ENCODE measurements at regions not wholly inside any gene's neighbourhood (a gene's known extent, or its start where the extent isn't known, plus 50 kb on each side); places are given as distances from the start of the nearest gene placed in this dataset.

- DNase-seq (ENCODE audit: low read depth), result no peak
- H3K4me3 ChIP-seq (ENCODE audit: low read depth, low read length), result no peak overlapping the region
- no peak for TF ChIP-seq CTCF (IDR thresholded peaks at IDR 0.05; ENCODE audit: low read depth, low read length, missing control alignments)
These were observed 1332.1 kb upstream of the CELF2 start for GRCh38 chr10:9685596-9685995.

- no peak for DNase-seq (ENCODE audit: low read depth)
- no peak overlapping the region for H3K4me3 ChIP-seq (ENCODE audit: low read depth, low read length)
These were observed 1329.0 kb upstream of the CELF2 start for GRCh38 chr10:9688711-9689110.

GRCh38 chr10:9707216-9707615 lies 1310.5 kb upstream of the CELF2 start:
- no peak overlapping the region for H3K4me3 ChIP-seq (ENCODE audit: low read depth, low read length)
- no peak for TF ChIP-seq CTCF (IDR thresholded peaks at IDR 0.05; ENCODE audit: low read depth, low read length, missing control alignments)
- no peak for DNase-seq (ENCODE audit: low read depth)

More at GRCh38 chr10:9688711-9689110, 1329.0 kb upstream of the CELF2 start:
- TF ChIP-seq CTCF (IDR thresholded peaks at IDR 0.05; ENCODE audit: low read depth, low read length, missing control alignments), result no peak

GRCh38 chr10:9709849-9710248 lies 1307.8 kb upstream of the CELF2 start:
- no peak overlapping the region for H3K4me3 ChIP-seq (ENCODE audit: low read depth, low read length)
- no peak for DNase-seq (ENCODE audit: low read depth)
- no peak for TF ChIP-seq CTCF (IDR thresholded peaks at IDR 0.05; ENCODE audit: low read depth, low read length, missing control alignments)

GRCh38 chr10:9712393-9712792 lies 1305.3 kb upstream of the CELF2 start:
- DNase-seq (ENCODE audit: low read depth), result no peak
- TF ChIP-seq CTCF (IDR thresholded peaks at IDR 0.05; ENCODE audit: low read depth, low read length, missing control alignments), result no peak
- no peak overlapping the region for H3K4me3 ChIP-seq (ENCODE audit: low read depth, low read length)

- DNase-seq (ENCODE audit: low read depth), result no peak
- no peak overlapping the region for H3K4me3 ChIP-seq (ENCODE audit: low read depth, low read length)
- TF ChIP-seq CTCF (IDR thresholded peaks at IDR 0.05; ENCODE audit: low read depth, low read length, missing control alignments), result no peak
These were observed 1298.4 kb upstream of the CELF2 start for GRCh38 chr10:9719246-9719645.

- DNase-seq (ENCODE audit: low read depth), result no peak
- H3K4me3 ChIP-seq (ENCODE audit: low read depth, low read length), result no peak overlapping the region
- no peak for TF ChIP-seq CTCF (IDR thresholded peaks at IDR 0.05; ENCODE audit: low read depth, low read length, missing control alignments)
These were observed 1283.9 kb upstream of the CELF2 start for GRCh38 chr10:9733766-9734165.
